ENCODE measurements at regions not wholly inside any gene's neighbourhood (a gene's known extent, or its start where the extent isn't known, plus 50 kb on each side); places are given as distances from the start of the nearest gene placed in this dataset.

- DNase-seq (ENCODE audit: low read depth): no peak
Measured at GRCh38 chr16:51085271-51085670, 65.8 kb downstream of the SALL1 start.

DNA sequence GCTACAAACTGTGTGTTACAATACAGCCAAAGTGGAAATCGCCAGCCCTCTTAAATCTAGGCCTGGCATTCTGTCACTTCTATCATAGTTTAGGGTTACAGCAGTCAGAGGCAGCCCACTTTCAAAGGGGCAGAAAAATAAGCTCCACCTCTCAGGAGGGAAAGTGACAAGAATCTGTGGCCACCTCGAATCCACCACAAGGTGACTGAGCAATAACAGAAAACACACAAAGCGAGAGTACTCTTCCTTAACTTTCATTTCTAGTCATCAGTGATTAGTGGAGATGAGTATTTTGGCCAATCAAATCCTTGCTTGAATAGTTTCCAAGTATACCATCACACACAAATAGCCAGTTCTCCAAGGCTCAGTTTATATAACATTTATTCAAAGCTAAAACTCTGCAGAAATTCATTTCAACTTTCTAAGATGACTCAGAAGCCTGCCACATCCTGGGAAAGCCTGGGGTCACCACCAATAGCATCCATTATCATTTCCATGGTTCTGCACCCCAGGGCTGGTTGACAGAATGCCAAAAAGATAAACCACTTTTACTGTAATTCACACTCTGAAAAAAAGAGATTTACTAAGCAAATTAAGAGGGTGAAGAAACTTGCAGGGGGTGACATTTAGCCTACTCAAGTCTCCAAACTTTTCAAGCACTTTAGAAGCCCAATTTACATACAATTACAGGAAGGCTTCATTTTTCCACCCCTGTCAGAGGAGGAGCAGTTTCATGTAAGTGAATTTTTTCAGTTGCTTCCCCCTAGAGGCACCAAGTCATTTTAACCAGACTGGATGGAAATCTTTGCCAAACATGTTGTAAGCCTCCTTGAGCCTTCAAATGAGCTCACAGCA is 66.8 kb downstream of the SALL1 start:
- H3K4me3 ChIP-seq (ENCODE audit: low read depth, low read length): no peak overlapping the region
- DNase-seq (ENCODE audit: low read depth): no peak

More at GRCh38 chr16:51085271-51085670, 65.8 kb downstream of the SALL1 start:
- H3K4me3 ChIP-seq (ENCODE audit: low read depth, low read length): no peak overlapping the region

GRCh38 chr16:51072591-51072990 is 78.5 kb downstream of the SALL1 start:
- H3K4me3 ChIP-seq (ENCODE audit: low read depth, low read length): no peak overlapping the region
- DNase-seq (ENCODE audit: low read depth): no peak

GRCh38 chr16:51071326-51071725 is 79.7 kb downstream of the SALL1 start:
- no peak for DNase-seq (ENCODE audit: low read depth)
- H3K4me3 ChIP-seq (ENCODE audit: low read depth, low read length): no peak overlapping the region

DNA sequence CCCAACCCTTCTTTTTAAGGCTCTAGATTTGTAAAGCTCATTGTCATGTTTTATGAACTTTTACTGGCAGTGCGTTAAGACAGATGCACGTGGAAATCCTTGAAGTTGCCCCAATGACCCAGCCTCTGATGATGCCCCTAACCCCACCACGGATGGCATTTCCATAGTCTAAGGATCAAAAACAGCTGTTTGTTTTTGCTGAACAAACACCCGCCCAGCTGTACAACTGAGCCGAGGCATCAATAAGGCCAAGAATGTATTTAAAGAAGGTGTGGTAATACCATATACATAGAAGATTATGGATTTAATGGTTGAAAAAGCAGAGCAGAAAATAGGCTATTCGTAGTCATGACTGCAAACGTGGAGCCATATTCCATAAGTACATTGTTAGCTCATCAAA is 83.7 kb downstream of the SALL1 start:
- no peak for DNase-seq (ENCODE audit: low read depth)
- no peak overlapping the region for H3K4me3 ChIP-seq (ENCODE audit: low read depth, low read length)

DNA sequence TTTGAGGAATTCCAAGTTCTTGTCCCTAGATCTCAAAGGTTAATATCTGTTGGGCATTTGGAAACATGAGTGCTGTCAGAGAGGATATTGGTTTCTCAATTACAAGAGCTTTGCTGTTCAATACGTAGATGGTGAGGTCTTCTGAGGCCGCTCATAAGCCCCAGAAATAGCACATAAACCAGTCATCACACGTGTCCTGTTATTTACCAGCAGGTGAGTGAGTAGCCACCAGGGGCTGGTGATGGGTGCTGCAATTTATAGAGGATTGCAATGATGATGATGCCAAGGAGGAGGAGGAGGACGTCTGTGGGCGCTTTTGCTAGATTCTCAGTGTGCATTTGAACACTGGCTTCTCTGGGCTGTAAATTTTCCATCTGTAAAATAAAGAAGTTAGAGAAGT is 89.0 kb downstream of the SALL1 start:
- no peak for DNase-seq (ENCODE audit: low read depth)
- no peak overlapping the region for H3K4me3 ChIP-seq (ENCODE audit: low read depth, low read length)

DNA sequence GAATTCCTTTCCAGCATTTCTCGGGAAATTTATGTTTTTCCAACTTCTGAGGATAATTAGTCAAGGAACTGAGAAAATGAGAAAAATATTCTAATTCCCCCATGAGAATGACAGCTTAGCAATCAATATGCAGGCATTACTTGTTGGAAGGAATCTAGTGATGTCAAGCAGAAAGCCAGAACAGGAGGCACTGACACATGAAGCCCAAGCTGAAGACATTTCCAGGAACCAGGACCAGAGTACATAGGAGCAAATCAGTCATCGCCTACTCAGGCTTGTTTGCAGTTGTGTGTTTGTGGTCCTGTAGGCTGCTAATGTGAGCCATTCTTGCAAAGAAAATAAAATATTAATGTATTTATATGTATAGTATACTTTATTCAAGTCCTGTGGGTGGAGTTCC is 89.7 kb downstream of the SALL1 start:
- H3K4me3 ChIP-seq (ENCODE audit: low read depth, low read length): no peak overlapping the region
- no peak for DNase-seq (ENCODE audit: low read depth)

DNA sequence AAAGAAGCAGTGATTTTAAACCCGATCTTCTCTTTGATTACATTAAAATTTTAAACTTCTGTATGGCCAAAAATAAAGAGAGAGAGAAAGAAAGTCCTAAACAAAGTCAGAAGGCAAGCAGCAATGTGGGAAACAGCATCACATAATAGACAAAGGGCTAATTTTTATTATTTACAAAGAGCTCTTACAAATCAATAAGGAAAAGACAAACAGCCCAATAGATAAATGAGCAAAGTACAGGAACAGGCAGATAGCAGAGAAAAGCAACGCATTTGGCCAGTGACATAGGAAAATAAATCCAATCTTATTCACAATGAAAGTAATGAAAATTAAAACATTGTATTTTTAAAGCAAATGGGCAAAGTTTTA is 93.1 kb downstream of the SALL1 start:
- H3K4me3 ChIP-seq (ENCODE audit: low read depth, low read length): no peak overlapping the region

GRCh38 chr16:51057102-51057793 is 93.8 kb downstream of the SALL1 start:
- no peak for DNase-seq (ENCODE audit: low read depth)
- H3K4me3 ChIP-seq (ENCODE audit: low read depth, low read length): no peak overlapping the region

More for the DNA sequence above, 93.1 kb downstream of the SALL1 start:
- DNase-seq (ENCODE audit: low read depth): no peak

DNA sequence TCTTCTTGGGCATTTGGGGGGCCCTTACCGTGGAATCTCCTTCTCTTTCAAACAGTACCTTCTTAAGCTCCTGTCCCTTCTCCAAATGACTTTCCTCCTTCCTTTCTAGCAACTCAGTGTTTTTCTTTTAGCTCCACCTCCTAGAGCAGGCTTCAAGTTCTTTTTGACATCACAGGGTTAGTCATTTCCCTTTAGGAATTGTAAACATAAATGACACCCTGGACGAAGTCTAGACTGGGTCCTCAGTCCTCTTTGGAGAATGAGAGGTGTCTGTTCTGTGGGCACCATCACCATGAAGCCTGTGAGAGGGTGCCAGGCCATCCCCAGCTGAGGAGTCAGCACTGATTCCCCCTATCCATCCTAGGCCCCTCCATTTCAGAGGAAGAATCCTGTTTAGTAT is 94.7 kb downstream of the SALL1 start:
- no peak for DNase-seq (ENCODE audit: low read depth)
- no peak overlapping the region for H3K4me3 ChIP-seq (ENCODE audit: low read depth, low read length)

GRCh38 chr16:51055434-51055833 is 95.6 kb downstream of the SALL1 start:
- H3K4me3 ChIP-seq (ENCODE audit: low read depth, low read length): no peak overlapping the region

GRCh38 chr16:51053775-51054174 is 97.3 kb downstream of the SALL1 start:
- no peak overlapping the region for H3K4me3 ChIP-seq (ENCODE audit: low read depth, low read length)
- DNase-seq (ENCODE audit: low read depth): no peak

More at GRCh38 chr16:51055434-51055833, 95.6 kb downstream of the SALL1 start:
- no peak for DNase-seq (ENCODE audit: low read depth)

GRCh38 chr16:51051671-51052070 is 99.4 kb downstream of the SALL1 start:
- DNase-seq (ENCODE audit: low read depth): no peak
- H3K4me3 ChIP-seq (ENCODE audit: low read depth, low read length): no peak overlapping the region

GRCh38 chr16:51050377-51050706 is 100.7 kb downstream of the SALL1 start:
- no peak overlapping the region for H3K4me3 ChIP-seq (ENCODE audit: low read depth, low read length)
- DNase-seq (ENCODE audit: low read depth): no peak

GRCh38 chr16:51049678-51050376 is 101.2 kb downstream of the SALL1 start:
- no peak overlapping the region for H3K4me3 ChIP-seq (ENCODE audit: low read depth, low read length)
- no peak for DNase-seq (ENCODE audit: low read depth)

DNA sequence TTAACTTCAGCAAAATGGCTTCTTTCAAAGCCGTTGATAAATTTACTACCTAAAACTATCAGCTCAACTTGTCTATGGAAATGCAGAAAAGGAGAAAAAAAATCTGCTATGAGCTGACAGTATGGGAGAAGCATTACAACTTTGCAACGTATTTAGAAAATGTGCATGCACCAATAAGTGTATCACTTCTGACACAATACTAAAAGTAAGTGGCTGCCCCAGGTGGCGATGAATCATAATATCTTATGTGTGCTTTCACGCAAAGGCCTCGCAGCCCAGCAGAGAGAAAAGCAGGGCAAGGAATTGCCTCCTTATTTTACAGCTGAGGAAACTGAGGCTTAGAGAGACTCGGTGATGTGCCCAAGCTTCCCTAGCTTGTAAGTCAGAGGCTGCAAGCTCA is 101.8 kb downstream of the SALL1 start:
- no peak for DNase-seq (ENCODE audit: low read depth)
- no peak overlapping the region for H3K4me3 ChIP-seq (ENCODE audit: low read depth, low read length)

- DNase-seq (ENCODE audit: low read depth): no peak
- H3K4me3 ChIP-seq (ENCODE audit: low read depth, low read length): no peak overlapping the region
Measured at GRCh38 chr16:51048544-51048943, 102.5 kb downstream of the SALL1 start.

- DNase-seq (ENCODE audit: low read depth): no peak
- no peak overlapping the region for H3K4me3 ChIP-seq (ENCODE audit: low read depth, low read length)
Measured at GRCh38 chr16:51045794-51046193, 105.3 kb downstream of the SALL1 start.

DNA sequence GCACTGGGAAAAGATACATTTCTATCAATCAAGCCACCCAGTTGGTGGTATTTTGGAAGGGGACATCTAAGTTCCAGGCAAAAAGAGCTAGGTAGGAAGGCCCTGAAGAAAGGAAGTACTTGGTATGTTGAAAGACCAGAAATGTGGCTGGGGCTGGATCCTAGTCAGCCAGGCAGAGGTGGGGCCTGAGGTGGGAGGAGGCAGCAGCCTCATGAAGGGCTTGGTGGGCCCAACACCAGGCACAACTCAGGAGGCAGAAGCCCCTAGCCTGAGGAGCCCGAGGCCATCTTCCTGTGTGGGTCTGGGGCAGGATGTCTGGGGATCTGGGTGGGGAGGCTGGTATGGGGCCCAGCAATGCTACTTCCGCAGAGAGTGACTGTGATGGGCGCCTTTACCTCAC is 105.9 kb downstream of the SALL1 start:
- H3K4me3 ChIP-seq (ENCODE audit: low read depth, low read length): no peak overlapping the region
- DNase-seq (ENCODE audit: low read depth): no peak

DNA sequence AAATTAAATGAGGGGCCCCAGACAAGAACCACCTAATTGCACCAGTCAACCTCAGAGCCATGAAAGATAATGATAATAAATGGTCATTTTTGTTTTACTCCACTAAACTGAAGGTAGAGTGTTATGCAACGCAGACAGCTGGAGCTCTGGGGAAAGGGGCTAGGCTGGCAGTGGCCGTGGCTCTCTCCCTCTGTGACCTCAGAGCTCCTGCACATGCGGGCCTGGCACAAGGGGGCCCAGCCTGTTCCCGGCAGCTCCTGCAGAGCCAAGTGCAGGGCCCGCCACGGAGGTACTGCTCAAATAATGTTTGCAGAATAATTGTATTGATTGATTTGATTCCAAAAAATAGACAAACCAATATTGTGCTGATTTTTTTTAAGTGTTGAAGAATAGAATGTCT is 109.5 kb downstream of the SALL1 start:
- H3K4me3 ChIP-seq (ENCODE audit: low read depth, low read length): no peak overlapping the region
- DNase-seq (ENCODE audit: low read depth): no peak

Data from skeletal muscle cell (primary cell).